Right hindlimb (tissue), 1 donor: ENCODE measurements at regions not wholly inside any gene's neighbourhood (a gene's known extent, or its start where the extent isn't known, plus 50 kb on each side); places are given as distances from the start of the nearest gene placed in this dataset.
"Not testable (repeated sequence)": the region's sequence is repeated elsewhere in the genome, so short reads cannot be mapped to it uniquely, and the experiment has no call there.

ENCODE experiments used
- DNase-seq: peaks from one replicate; pipeline ENCODE4 v3.0.0-alpha.2; 2018

GRCh38 chr6:113254194-113254593 is 603.0 kb upstream of the MARCKS start:
- DNase-seq, result not testable (repeated sequence)

DNA sequence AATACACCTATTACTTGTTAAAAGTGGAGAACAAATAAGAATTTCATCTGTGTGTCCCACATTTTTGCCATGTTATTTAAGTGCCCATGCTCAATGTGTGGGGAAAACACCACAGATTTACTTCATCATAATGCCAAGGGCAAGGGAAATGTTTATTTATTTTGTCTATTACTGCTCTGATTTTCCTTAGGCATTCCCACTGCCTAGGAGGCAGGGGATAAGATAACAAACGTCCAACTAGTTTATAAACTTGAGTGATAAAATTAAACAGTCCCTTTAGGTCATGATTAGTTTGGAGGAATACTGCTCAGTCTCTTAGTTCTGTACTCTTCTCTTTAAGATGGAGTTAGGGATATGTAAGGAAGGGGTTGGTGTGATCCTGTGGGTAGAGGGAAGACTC is 598.4 kb upstream of the MARCKS start:
- no peak for DNase-seq

DNA sequence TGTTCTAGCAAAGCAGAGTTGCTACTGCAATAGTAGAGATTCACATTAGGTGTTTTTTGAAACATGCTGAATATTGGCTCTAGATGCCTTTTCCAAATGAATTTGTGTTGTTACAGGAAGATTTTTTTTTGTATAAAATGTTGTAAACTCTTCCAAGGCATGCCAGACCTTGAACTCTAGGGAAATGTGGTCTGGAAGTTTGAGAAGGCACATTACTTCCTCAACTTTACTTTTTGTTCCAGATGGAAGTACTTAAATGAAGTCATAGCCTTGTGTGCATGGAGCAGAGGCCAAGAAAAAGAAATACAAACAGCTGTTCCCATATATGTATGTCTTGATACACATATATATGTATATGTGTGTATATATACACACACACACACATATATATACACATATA is 585.7 kb upstream of the MARCKS start:
- peak; percentile 58 for DNase-seq

GRCh38 chr6:113276601-113277000 is 580.5 kb upstream of the MARCKS start:
- DNase-seq, result no peak

GRCh38 chr6:113277111-113277510 is 580.0 kb upstream of the MARCKS start:
- DNase-seq, result no peak

GRCh38 chr6:113281014-113281413 is 576.1 kb upstream of the MARCKS start:
- DNase-seq, result no peak

GRCh38 chr6:113281431-113281830 is 575.7 kb upstream of the MARCKS start:
- DNase-seq, result no peak

DNA sequence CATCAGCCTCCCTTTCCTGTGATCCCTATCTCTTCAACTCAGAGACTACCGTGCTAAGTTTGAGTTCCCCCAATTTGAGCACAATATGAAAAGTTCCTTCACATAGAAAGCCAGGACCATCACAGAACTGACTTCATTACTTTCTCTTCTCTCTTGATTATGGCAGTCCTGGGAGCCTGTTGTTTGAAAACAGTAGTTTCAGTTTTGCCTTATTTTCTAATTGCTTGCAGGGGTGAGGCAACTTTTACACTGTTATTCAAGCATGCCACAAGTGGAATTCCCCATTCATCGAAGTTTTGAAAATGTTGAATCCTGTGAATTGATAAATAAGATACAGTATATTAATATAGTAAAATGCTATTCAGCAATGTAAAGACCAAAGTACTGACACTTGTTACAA is 569.7 kb upstream of the MARCKS start:
- no peak for DNase-seq

DNA sequence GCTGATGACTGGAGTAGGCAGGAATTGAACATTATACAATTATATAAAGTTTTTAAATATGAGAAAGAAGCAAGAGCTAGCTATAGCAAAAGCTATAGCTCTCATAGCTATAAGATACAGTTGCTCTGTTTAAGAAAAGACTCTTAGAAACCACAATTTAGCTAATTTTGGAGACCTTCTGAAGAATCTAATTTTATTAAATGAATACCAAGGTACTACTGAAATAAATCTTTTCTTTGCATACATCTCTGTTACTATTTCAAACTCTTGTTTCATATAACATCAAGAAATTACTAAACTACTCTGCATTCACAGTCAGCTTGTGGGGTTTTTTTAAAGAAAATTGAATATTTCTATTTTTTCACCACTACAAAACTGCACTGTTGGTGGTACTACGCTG is 568.7 kb upstream of the MARCKS start:
- DNase-seq, result no peak

DNA sequence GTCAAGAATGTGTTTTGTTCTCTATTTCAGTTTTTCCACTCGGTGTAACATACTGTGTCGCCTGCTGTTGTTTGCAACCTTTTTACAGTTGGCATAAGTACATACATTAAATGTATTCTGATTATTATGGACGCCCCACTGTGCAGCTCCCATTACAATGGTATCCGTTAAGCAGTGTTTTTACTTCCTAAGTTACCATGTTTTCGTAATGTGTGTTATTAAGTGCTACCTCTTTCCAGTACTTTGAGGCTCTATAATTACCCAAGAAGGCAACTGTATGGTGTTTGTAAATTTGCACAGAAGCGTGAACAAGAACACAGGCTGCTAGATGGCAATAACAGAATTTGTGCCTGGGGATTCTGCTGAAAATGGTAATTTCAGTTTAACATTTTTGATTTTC is 568.0 kb upstream of the MARCKS start:
- no peak for DNase-seq

- no peak for DNase-seq
Measured at GRCh38 chr6:113290684-113291083, 566.5 kb upstream of the MARCKS start.

GRCh38 chr6:113291751-113292445 is 565.2 kb upstream of the MARCKS start:
- DNase-seq, result peak; percentile 78

DNA sequence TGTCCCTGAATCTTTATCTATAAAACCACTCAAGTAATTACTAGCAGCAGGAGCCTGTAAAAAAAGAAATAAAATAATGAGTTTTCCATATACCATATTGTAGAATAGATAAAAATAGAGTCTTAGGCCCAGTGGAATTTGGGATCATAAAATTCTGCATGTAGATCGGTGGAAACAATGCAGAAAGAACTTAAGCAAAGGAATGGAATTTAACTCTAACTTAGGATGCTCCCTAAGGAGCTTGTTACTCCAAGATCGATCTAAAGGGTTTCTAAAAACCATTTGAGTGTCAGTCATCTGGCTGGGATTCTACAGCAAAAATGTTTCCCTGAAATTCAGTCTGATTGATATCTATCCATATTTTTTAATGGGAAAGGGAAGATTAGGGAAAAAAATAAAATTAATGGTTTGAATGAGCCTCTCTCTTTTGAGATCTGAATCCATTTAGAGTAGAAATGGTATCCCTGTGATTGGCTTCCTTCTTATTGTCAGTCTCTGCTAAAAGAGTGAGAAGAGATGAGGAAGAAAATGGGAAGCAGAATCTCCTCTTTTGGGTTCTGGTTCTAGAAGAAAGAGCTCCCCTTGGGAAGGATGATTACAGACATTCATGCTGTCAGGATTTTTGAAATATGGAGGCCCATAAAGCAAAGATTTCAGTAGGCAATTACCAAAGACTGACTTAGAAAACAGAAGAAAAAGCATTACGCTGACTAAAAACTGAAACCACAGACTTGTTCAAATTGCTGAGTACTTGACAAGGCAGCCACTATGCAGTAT is 564.3 kb upstream of the MARCKS start:
- DNase-seq, result no peak

DNA sequence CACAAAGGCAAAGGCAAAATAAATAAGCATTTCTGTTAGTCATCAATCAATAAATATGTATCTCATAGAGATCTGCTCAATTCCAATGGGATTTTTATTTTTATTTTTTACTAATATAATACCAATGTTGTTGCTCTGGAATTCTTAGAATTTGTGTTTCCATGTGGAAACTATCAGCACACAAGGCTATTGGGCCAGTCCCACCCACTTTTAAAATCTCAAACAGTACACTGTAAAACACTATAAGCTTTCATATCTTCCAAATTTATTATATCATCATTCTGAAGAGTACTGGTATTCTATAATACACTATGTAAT is 563.8 kb upstream of the MARCKS start:
- no peak for DNase-seq

DNA sequence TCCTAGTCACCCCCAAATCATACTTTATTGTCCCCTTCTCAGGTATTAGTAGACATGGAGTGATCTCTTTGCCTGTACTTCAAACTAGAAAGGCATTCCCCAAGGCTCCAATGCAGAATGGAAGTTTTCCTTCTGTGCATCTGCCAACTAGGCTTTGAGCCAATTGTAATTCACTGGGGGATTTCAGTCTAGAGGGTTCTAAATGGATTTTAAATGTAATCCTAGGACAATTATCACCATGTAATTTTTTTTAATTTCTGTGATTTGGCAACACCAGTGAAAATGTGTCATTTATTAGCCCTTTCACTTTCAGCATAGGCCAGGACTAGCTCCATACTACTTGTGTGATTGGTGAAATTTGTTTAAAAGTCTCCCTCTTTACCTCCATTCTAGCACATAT is 557.6 kb upstream of the MARCKS start:
- no peak for DNase-seq

- DNase-seq, result no peak
Measured at GRCh38 chr6:113301651-113302050, 555.5 kb upstream of the MARCKS start.

GRCh38 chr6:113304116-113304515 is 553.0 kb upstream of the MARCKS start:
- DNase-seq, result no peak

- DNase-seq, result no peak
Measured at GRCh38 chr6:113306552-113307145, 550.5 kb upstream of the MARCKS start.

DNA sequence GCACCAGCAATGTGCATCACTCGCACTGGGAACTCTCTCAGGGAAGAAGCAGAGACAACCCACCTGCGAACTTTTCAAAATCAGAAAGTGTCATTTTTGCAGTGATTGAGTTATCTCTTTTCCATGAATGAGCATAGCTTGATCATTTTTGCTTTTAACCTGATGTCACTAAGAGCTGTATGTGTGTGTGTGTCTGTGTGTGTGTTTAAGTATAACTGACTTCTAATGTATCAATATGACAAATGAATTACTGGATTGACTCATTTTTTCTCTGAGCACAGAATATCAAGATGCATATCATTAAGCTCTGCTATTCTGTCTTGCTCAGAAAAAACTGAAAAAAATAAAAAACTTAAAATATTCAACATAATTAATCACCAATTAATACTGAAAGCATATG is 548.9 kb upstream of the MARCKS start:
- DNase-seq, result no peak

DNA sequence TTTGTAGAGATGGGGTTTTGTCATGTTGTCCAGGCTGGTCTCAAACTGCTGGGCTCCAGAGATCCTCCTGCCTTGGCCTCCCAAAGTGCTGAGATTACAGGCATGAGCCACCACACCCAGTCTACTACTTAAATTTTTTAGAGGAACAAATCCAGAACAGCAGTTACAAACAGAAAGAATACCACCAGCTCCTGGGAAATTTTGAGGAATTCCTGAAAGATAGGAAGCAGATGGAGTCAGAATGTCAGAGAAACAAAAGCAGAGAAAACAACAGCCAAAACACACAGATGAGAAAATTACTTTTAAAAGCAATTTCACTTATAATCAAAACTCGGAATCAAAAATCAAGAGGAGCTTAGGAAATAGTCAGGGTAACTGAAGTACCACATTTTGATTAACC is 543.3 kb upstream of the MARCKS start:
- DNase-seq, result no peak

DNA sequence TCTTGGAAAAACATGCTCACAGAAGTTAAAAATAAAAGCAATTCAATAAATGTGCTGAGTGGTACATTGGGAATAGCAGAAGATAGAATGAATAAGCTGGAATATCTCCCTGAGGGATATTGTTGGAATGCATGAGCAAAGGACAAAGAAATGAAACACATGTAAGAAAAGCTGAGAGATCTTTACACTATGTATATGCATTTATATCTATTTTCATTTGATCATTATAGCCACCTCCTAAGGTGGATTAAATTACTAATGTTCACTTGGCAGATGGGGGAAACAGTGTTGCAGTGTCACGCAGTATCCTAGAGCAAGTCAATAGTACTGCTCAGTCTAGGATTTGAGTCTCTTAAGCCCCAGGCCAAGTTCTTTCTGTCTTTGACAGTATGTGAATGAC is 542.0 kb upstream of the MARCKS start:
- DNase-seq, result no peak

- DNase-seq, result no peak
Measured at GRCh38 chr6:113315879-113316278, 541.3 kb upstream of the MARCKS start.

- no peak for DNase-seq
Measured at GRCh38 chr6:113317442-113317841, 539.7 kb upstream of the MARCKS start.

- no peak for DNase-seq
Measured at GRCh38 chr6:113317891-113318574, 539.1 kb upstream of the MARCKS start.
